ENCODE measurements at regions not wholly inside any gene's neighbourhood (a gene's known extent, or its start where the extent isn't known, plus 50 kb on each side); places are given as distances from the start of the nearest gene placed in this dataset.

DNA sequence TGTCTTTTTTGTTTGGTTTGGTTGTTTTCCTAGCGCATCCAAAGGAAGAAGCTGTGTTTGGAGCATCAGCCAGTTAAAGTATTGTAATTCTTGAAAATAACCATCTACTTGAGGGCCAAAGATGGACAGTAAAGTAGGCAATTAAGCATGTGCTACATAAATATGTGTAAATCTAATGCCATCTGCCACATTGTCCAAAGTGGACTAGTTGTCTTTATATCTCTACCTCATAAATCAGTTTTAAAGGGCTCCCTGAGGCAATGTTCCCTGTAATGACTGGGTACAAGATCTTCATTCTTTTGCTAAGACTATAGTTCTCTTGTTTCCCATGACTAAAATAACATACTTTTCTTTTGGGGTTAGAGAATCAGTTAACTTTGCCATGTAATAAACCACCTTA, 460.0 kb upstream of the RARB start:
- no peak for DNase-seq (ENCODE audit: low spot score)
- TF ChIP-seq, protein P1, sequence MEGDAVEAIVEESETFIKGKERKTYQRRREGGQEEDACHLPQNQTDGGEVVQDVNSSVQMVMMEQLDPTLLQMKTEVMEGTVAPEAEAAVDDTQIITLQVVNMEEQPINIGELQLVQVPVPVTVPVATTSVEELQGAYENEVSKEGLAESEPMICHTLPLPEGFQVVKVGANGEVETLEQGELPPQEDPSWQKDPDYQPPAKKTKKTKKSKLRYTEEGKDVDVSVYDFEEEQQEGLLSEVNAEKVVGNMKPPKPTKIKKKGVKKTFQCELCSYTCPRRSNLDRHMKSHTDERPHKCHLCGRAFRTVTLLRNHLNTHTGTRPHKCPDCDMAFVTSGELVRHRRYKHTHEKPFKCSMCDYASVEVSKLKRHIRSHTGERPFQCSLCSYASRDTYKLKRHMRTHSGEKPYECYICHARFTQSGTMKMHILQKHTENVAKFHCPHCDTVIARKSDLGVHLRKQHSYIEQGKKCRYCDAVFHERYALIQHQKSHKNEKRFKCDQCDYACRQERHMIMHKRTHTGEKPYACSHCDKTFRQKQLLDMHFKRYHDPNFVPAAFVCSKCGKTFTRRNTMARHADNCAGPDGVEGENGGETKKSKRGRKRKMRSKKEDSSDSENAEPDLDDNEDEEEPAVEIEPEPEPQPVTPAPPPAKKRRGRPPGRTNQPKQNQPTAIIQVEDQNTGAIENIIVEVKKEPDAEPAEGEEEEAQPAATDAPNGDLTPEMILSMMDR (IDR thresholded peaks at IDR 0.05; ENCODE audit: extremely low read depth, insufficient read depth, missing control alignments): no peak
- in situ Hi-C loops (cut with MboI; ENCODE audit: low pct_unique_long_range_greater_than_20kb, low sequenced_read_pairs, unreplicated experiment): no loop called here

DNA sequence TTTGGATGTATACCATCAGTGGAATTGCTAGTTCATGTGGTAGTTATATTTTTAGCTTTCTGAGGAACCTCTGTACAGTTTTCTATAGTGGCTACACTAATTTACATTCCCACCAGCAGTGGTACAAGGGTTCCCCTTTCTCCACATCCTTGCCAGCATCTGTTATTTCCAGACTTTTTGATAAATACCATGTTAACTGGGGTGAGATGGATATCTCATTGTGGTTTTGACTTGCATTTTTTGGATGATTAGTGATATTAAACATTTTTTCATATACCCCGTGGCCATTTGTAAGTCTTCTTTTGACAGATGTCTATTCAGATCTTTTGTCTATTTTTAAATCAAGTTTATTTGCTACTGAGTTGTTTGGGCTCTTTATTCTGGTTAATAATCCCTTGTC, 455.6 kb upstream of the RARB start:
- TF ChIP-seq, protein P1 (IDR thresholded peaks at IDR 0.05; ENCODE audit: extremely low read depth, insufficient read depth, missing control alignments): no peak
- DNase-seq (ENCODE audit: low spot score): no peak
- in situ Hi-C loops (cut with MboI; ENCODE audit: low pct_unique_long_range_greater_than_20kb, low sequenced_read_pairs, unreplicated experiment): no loop called here

DNA sequence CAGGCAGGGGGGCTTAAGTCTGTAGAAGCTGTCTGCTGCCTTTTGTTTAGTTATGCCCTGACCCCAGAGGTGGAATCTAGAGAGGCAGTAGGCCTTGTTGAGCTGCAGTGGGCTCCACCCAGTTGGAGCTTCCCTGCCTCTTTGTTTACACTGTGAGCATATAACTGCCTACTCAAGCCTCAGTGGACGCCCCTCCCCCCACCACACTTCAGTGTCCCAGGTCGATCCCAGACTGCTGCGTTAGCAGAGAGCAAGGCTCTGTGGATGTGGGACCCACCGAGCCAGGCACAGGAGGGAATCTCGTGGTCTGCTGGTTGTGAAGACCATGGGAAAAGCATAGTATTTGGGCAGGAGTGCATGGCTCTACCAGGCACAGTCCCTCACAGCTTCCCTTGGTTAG, 446.8 kb upstream of the RARB start:
- no peak for DNase-seq (ENCODE audit: low spot score)
- TF ChIP-seq, protein P1 (IDR thresholded peaks at IDR 0.05; ENCODE audit: extremely low read depth, insufficient read depth, missing control alignments): no peak
- in situ Hi-C loops (cut with MboI; ENCODE audit: low pct_unique_long_range_greater_than_20kb, low sequenced_read_pairs, unreplicated experiment): no loop called here

DNA sequence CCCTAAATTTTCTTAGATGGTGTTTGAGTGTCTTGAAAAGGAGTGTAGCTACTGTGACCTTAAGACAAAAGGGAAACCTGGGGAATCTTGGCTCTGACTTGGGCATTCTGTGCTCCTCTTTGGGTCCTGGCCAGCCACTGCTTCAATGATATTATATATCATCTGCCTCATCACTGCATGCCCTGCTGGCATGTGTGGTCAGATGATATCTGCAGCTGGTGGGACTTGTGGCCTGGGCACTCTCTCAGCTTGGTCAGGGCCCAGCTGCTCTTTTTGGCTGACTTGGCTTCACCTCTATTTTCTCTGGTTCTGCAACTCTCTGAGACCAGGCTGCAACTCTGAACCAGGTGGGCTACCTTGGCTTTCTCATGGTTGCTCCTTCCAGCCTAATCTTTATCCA, 446.1 kb upstream of the RARB start:
- TF ChIP-seq, protein P1 (IDR thresholded peaks at IDR 0.05; ENCODE audit: extremely low read depth, insufficient read depth, missing control alignments): no peak
- no peak for DNase-seq (ENCODE audit: low spot score)
- in situ Hi-C loops (cut with MboI; ENCODE audit: low pct_unique_long_range_greater_than_20kb, low sequenced_read_pairs, unreplicated experiment): no loop called here

DNA sequence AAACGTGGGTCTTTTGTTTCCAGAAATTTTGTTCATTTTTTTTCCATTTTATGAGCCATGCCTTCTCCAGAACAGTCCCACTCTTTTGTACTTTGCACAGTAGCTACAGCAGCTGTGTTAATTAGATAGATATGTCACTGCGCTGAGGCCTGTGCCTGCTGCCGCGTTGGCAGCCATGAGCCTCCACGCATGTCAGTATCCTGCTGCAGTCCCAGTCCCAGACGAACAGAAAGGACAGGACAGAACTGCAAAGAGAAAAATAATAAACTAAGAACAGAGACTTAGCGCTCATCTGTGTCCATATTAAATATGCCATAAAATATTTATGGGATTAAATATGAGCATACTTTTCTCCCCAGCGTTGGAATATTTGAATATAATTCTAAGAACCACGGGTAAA, 442.4 kb upstream of the RARB start:
- TF ChIP-seq, protein P1 (IDR thresholded peaks at IDR 0.05; ENCODE audit: extremely low read depth, insufficient read depth, missing control alignments): no peak
- no peak for DNase-seq (ENCODE audit: low spot score)
- in situ Hi-C loops (cut with MboI; ENCODE audit: low pct_unique_long_range_greater_than_20kb, low sequenced_read_pairs, unreplicated experiment): no loop called here

DNA sequence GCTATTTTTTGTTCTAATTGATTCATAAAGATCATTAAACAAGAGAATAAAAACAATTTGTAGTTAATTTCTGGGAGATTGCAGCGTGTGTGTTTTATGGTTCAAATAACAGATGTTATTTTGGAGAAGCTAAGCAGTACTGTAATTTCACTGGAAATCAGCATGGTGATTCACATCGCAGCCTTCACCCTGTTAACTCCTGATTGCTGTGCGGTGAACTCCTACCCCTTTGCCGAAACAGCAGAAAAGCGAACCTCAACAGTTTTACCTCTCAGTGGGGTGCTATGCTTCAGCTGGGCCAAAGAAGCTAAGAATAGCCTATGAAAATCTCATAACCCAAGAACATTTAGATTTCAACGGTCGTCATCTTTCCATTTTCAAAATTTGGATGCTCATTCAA, 441.5 kb upstream of the RARB start:
- TF ChIP-seq, protein P1 (IDR thresholded peaks at IDR 0.05; ENCODE audit: extremely low read depth, insufficient read depth, missing control alignments): no peak
- in situ Hi-C loops (cut with MboI; ENCODE audit: low pct_unique_long_range_greater_than_20kb, low sequenced_read_pairs, unreplicated experiment): no loop called here
- no peak for DNase-seq (ENCODE audit: low spot score)

DNA sequence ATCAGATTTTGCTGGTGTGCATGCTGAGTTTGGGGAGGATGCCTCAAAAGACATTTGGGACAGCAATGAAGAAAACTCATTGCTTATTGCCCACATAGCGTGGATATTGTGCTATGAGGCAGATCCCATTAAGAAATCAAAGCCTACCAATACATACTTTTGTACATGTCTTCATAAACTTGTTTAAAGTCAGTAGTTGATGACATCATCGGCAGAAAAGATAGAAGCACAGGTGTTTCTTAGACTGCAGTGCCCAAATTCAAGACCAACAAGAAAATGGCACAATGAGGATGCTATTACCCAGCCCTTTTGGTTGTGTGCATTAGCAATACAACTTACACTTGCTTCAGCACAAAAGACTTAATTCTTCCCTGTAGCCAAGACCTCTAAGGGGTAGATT, 428.7 kb upstream of the RARB start:
- DNase-seq (ENCODE audit: low spot score): no peak
- in situ Hi-C loops (cut with MboI; ENCODE audit: low pct_unique_long_range_greater_than_20kb, low sequenced_read_pairs, unreplicated experiment): no loop called here
- TF ChIP-seq, protein P1 (IDR thresholded peaks at IDR 0.05; ENCODE audit: extremely low read depth, insufficient read depth, missing control alignments): no peak

Measured in GM13977 (cell line).